ENCODE measurements at regions not wholly inside any gene's neighbourhood (a gene's known extent, or its start where the extent isn't known, plus 50 kb on each side); places are given as distances from the start of the nearest gene placed in this dataset.

DNA sequence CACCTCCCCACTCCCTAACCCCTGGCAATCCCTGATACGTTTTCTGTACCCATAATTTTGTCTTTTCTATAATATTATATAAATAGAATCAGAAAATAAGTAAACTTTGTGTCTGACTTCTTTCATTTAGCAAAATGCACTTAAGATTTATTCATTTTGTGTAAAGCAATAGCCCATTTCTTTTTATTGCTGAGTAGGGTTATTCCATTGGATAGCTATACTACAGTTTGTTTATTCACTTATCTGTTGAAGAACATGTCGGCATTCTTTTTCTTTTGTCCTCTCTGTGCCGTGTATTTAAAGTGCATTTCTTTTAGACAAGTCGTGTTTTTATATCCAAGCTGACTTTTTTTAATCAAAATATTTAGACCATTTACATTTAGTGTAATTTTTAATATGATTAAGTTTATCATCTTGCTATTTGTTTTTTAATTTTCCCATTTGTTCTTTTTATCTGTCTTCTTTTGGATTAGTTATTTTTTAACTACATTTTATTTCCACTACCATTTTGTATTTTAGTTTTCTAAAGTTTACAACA is 176.4 kb upstream of the TSHZ3 start:
- Histone ChIP-seq H3K27ac (ENCODE audit: low read depth in 2 of 2, low read length in 2 of 2) (no peak overlapping the region), H3K4me1 (ENCODE audit: control insufficient read depth in 2 of 2, insufficient read depth in 2 of 2, low read length in 2 of 2) (no peaks in the 10 kb centered on the region), H3K36me3 (ENCODE audit: control insufficient read depth in 2 of 2, insufficient read depth in 2 of 2, low read length in 2 of 2) (no peaks in the 10 kb centered on the region), H3K27me3 (ENCODE audit: control insufficient read depth in 2 of 2, insufficient read depth in 2 of 2, low read length in 2 of 2) (no peaks in the 10 kb centered on the region), H3K9me3 (ENCODE audit: control insufficient read depth in 2 of 2, low read length in 2 of 2) (peaks cover 0 to 4% of the 10 kb centered on the region in 2 donors), H3K4me3 (ENCODE audit: low read length in 2 of 2) (no peak overlapping the region), H3K9ac (ENCODE audit: low read depth in 1 of 2, low read length in 2 of 2) (no peak overlapping the region)

DNA sequence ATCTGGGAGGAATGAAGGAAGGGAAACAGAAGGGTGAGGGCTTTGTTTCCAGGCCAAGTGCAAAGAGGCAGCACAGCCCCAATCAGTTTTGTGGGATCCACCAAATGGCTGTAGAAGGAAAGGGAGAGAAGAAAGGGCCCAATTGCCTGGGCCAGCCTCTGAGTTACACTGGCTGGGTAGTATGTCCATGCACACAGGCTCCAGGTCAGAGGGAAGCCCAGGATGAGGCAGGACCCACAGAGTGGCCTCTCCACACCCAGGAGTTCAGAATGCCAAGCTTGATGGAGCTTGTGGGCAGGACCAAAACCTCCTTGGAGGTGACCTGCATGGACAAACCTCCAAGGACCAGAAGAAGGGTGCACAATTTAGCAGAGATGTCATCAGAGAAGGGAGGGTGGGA is 178.2 kb upstream of the TSHZ3 start:
- Histone ChIP-seq H3K36me3 (ENCODE audit: control insufficient read depth in 2 of 2, insufficient read depth in 2 of 2, low read length in 2 of 2) (no peaks in the 10 kb centered on the region), H3K4me1 (ENCODE audit: control insufficient read depth in 2 of 2, insufficient read depth in 2 of 2, low read length in 2 of 2) (no peaks in the 10 kb centered on the region), H3K27ac (ENCODE audit: low read depth in 2 of 2, low read length in 2 of 2) (no peak overlapping the region), H3K9me3 (ENCODE audit: control insufficient read depth in 2 of 2, low read length in 2 of 2) (peaks cover 0 to 4% of the 10 kb centered on the region in 2 donors), H3K9ac (ENCODE audit: low read depth in 1 of 2, low read length in 2 of 2) (no peak overlapping the region), H3K27me3 (ENCODE audit: control insufficient read depth in 2 of 2, insufficient read depth in 2 of 2, low read length in 2 of 2) (no peaks in the 10 kb centered on the region), H3K4me3 (ENCODE audit: low read length in 2 of 2) (no peak overlapping the region)

DNA sequence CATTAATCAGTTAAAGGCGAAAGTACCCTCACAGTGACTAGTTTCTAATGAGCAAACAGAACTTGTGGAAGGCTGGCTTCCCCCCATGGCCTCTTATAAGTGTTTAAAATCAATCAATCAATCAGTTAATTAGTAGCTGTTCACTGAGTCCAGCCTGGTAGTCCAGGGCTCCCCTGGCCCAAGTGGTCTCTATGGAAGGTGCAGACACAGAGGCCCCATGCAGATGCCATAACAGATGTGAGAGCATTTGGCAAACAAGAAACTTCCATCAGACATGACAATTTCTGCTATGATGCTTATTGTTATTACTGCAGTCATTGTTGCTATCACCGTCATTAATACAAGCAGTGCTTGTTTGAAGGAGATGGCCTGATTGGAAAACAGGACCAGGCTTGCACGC is 179.0 kb upstream of the TSHZ3 start:
- Histone ChIP-seq H3K27ac (ENCODE audit: low read depth in 2 of 2, low read length in 2 of 2) (no peak overlapping the region), H3K36me3 (ENCODE audit: control insufficient read depth in 2 of 2, insufficient read depth in 2 of 2, low read length in 2 of 2) (no peaks in the 10 kb centered on the region), H3K9ac (ENCODE audit: low read depth in 1 of 2, low read length in 2 of 2) (no peak overlapping the region), H3K4me1 (ENCODE audit: control insufficient read depth in 2 of 2, insufficient read depth in 2 of 2, low read length in 2 of 2) (no peaks in the 10 kb centered on the region), H3K27me3 (ENCODE audit: control insufficient read depth in 2 of 2, insufficient read depth in 2 of 2, low read length in 2 of 2) (no peaks in the 10 kb centered on the region), H3K9me3 (ENCODE audit: control insufficient read depth in 2 of 2, low read length in 2 of 2) (peaks cover 0 to 4% of the 10 kb centered on the region in 2 donors), H3K4me3 (ENCODE audit: low read length in 2 of 2) (no peak overlapping the region)

DNA sequence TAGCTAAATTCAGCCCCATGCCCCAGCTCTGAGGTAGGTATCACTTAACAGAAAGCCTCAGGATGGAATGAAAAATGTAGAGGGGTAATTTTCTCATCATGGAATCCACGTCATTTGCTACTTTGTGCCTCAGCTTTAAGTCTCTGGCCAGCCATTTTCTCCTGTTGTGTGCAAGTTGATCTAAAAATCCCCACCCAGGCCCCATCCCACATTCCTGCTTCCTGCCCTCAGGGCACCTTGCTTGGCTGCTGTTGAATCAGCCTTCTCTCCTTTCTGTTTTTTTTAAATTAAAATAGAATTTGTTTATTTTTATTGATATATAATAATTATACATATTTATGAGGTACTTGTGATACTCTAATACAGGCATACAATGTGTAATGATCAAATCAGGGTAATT is 179.9 kb upstream of the TSHZ3 start:
- H3K4me3 ChIP-seq (ENCODE audit: low read length in 2 of 2), result no peak overlapping the region
- no peaks in the 10 kb centered on the region for H3K4me1 ChIP-seq (ENCODE audit: control insufficient read depth in 2 of 2, insufficient read depth in 2 of 2, low read length in 2 of 2)
- peaks cover 0 to 4% of the 10 kb centered on the region in 2 donors for H3K9me3 ChIP-seq (ENCODE audit: control insufficient read depth in 2 of 2, low read length in 2 of 2)
- no peaks in the 10 kb centered on the region for H3K27me3 ChIP-seq (ENCODE audit: control insufficient read depth in 2 of 2, insufficient read depth in 2 of 2, low read length in 2 of 2)
- no peak overlapping the region for H3K27ac ChIP-seq (ENCODE audit: low read depth in 2 of 2, low read length in 2 of 2)
- H3K9ac ChIP-seq (ENCODE audit: low read depth in 1 of 2, low read length in 2 of 2), result no peak overlapping the region
- no peaks in the 10 kb centered on the region for H3K36me3 ChIP-seq (ENCODE audit: control insufficient read depth in 2 of 2, insufficient read depth in 2 of 2, low read length in 2 of 2)

DNA sequence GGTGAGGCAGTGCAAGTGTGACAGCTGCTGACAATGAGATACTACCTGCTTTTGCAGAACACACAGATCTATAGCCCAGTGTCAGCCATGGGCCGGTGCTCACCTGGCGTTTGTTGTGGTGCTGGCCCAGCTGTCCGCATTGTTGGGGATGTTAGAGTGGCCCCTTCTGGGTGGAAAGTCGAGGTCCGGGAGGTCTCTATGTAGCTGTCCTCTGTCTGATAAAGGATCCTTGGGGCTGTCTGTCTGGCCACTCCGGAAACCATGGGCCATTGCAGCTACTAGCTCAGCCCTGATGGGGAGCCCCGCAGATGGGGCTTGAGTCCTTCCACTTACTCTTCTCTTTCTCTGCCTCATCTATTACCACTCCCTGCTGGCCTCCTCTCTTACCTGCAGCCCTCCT is 181.5 kb upstream of the TSHZ3 start:
- Histone ChIP-seq H3K27ac (ENCODE audit: low read depth in 2 of 2, low read length in 2 of 2) (no peak overlapping the region), H3K9me3 (ENCODE audit: control insufficient read depth in 2 of 2, low read length in 2 of 2) (peaks cover 0 to 4% of the 10 kb centered on the region in 2 donors), H3K4me3 (ENCODE audit: low read length in 2 of 2) (no peak overlapping the region), H3K27me3 (ENCODE audit: control insufficient read depth in 2 of 2, insufficient read depth in 2 of 2, low read length in 2 of 2) (no peaks in the 10 kb centered on the region), H3K4me1 (ENCODE audit: control insufficient read depth in 2 of 2, insufficient read depth in 2 of 2, low read length in 2 of 2) (no peaks in the 10 kb centered on the region), H3K9ac (ENCODE audit: low read depth in 1 of 2, low read length in 2 of 2) (no peak overlapping the region), H3K36me3 (ENCODE audit: control insufficient read depth in 2 of 2, insufficient read depth in 2 of 2, low read length in 2 of 2) (no peaks in the 10 kb centered on the region)

DNA sequence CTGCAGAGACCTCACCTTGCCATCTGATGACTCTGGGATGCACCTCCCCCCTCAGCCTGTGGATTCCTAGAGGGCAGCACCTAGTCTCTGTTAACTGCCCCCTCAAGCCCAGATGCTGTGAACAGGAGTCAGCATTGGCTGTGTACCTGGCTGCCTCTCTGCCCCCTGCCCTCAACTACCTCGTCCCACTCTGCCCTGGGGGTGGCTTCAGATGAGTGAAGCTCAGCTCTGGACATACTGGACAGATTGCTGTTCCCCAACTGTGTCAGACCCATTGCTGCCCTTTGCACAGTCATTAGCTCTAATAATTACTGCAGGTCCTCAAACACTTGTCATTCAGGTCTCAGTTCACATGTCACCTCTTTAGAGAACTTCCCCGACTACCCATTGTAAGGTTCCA is 182.1 kb upstream of the TSHZ3 start:
- Histone ChIP-seq H3K27me3 (ENCODE audit: control insufficient read depth in 2 of 2, insufficient read depth in 2 of 2, low read length in 2 of 2) (no peaks in the 10 kb centered on the region), H3K4me1 (ENCODE audit: control insufficient read depth in 2 of 2, insufficient read depth in 2 of 2, low read length in 2 of 2) (no peaks in the 10 kb centered on the region), H3K27ac (ENCODE audit: low read depth in 2 of 2, low read length in 2 of 2) (no peak overlapping the region), H3K4me3 (ENCODE audit: low read length in 2 of 2) (no peak overlapping the region), H3K36me3 (ENCODE audit: control insufficient read depth in 2 of 2, insufficient read depth in 2 of 2, low read length in 2 of 2) (no peaks in the 10 kb centered on the region), H3K9me3 (ENCODE audit: control insufficient read depth in 2 of 2, low read length in 2 of 2) (peaks cover 0 to 3% of the 10 kb centered on the region in 2 donors), H3K9ac (ENCODE audit: low read depth in 1 of 2, low read length in 2 of 2) (no peak overlapping the region)

DNA sequence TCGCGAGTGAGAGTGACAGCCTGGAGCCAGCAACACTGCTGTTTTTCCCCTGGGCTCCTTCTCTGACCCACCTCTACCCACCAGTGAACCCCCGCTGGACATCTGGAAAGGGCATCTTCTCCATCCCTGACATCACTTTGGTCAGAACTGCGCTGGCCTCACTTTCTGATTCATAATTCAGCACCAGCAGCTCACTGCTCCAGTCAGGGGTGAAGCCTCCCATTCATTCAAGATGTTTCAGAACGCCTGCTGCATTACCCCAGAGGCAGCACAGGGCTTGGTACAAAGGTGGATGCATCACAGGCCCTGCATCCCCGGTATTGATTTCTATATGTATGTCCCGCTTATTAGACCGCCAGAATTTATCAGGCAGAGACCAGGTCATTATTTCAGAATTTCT is 182.8 kb upstream of the TSHZ3 start:
- H3K4me3 ChIP-seq (ENCODE audit: low read length in 2 of 2), result no peak overlapping the region

DNA sequence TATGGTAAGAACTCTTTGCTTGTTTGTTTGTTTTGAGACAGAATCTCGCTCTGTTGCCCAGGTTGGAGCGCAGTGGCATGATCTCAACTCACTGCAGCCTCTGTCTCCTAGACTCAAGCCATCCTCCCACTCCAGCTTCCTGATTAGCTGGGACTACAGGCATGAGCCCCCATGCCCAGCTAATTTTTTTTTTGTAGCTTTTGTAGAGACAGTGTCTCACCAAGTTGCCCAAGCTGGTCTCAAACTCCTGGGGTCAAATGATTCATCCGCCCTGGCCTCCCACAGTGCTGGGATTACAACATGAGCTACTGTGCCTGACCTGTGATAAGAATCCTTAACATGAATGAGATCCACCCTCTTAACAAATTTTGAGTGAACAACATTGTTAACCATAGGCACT is 183.9 kb upstream of the TSHZ3 start:
- no peaks in the 10 kb centered on the region for H3K9me3 ChIP-seq (ENCODE audit: control insufficient read depth in 2 of 2, low read length in 2 of 2)
- H3K27ac ChIP-seq (ENCODE audit: low read depth in 2 of 2, low read length in 2 of 2), result no peak overlapping the region
- H3K4me3 ChIP-seq (ENCODE audit: low read length in 2 of 2), result no peak overlapping the region
- no peaks in the 10 kb centered on the region for H3K36me3 ChIP-seq (ENCODE audit: control insufficient read depth in 2 of 2, insufficient read depth in 2 of 2, low read length in 2 of 2)
- H3K9ac ChIP-seq (ENCODE audit: low read depth in 1 of 2, low read length in 2 of 2), result no peak overlapping the region
- H3K4me1 ChIP-seq (ENCODE audit: control insufficient read depth in 2 of 2, insufficient read depth in 2 of 2, low read length in 2 of 2), result no peaks in the 10 kb centered on the region
- no peaks in the 10 kb centered on the region for H3K27me3 ChIP-seq (ENCODE audit: control insufficient read depth in 2 of 2, insufficient read depth in 2 of 2, low read length in 2 of 2)

More for the DNA sequence above, 182.8 kb upstream of the TSHZ3 start:
- no peaks in the 10 kb centered on the region for H3K27me3 ChIP-seq (ENCODE audit: control insufficient read depth in 2 of 2, insufficient read depth in 2 of 2, low read length in 2 of 2)
- peaks cover 0 to 2% of the 10 kb centered on the region in 2 donors for H3K9me3 ChIP-seq (ENCODE audit: control insufficient read depth in 2 of 2, low read length in 2 of 2)
- H3K4me1 ChIP-seq (ENCODE audit: control insufficient read depth in 2 of 2, insufficient read depth in 2 of 2, low read length in 2 of 2), result no peaks in the 10 kb centered on the region
- no peaks in the 10 kb centered on the region for H3K36me3 ChIP-seq (ENCODE audit: control insufficient read depth in 2 of 2, insufficient read depth in 2 of 2, low read length in 2 of 2)
- H3K9ac ChIP-seq (ENCODE audit: low read depth in 1 of 2, low read length in 2 of 2), result no peak overlapping the region
- no peak overlapping the region for H3K27ac ChIP-seq (ENCODE audit: low read depth in 2 of 2, low read length in 2 of 2)

DNA sequence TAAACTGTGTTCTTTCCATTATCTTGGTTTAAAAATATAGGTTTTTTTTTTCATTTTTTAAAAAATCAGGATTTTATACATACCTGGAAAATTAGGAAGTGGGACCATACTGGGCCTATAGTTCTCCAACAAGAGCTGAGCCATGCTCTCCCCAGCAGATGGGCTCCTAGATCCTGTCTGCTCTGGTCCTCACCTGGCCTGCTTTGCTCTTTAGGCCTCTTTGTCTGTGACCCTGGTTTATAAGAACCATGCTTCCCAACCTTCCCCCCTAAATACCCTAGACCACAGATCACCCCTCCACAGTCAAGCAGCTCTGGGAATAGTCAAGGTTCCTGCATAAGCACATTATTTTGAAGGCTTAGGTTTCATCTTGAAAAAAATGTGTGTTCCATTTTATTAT is 185.0 kb upstream of the TSHZ3 start:
- Histone ChIP-seq H3K9me3 (ENCODE audit: control insufficient read depth in 2 of 2, low read length in 2 of 2) (no peaks in the 10 kb centered on the region), H3K4me3 (ENCODE audit: low read length in 2 of 2) (no peak overlapping the region), H3K4me1 (ENCODE audit: control insufficient read depth in 2 of 2, insufficient read depth in 2 of 2, low read length in 2 of 2) (no peaks in the 10 kb centered on the region), H3K9ac (ENCODE audit: low read depth in 1 of 2, low read length in 2 of 2) (no peak overlapping the region), H3K27me3 (ENCODE audit: control insufficient read depth in 2 of 2, insufficient read depth in 2 of 2, low read length in 2 of 2) (no peaks in the 10 kb centered on the region), H3K36me3 (ENCODE audit: control insufficient read depth in 2 of 2, insufficient read depth in 2 of 2, low read length in 2 of 2) (no peaks in the 10 kb centered on the region), H3K27ac (ENCODE audit: low read depth in 2 of 2, low read length in 2 of 2) (no peak overlapping the region)

DNA sequence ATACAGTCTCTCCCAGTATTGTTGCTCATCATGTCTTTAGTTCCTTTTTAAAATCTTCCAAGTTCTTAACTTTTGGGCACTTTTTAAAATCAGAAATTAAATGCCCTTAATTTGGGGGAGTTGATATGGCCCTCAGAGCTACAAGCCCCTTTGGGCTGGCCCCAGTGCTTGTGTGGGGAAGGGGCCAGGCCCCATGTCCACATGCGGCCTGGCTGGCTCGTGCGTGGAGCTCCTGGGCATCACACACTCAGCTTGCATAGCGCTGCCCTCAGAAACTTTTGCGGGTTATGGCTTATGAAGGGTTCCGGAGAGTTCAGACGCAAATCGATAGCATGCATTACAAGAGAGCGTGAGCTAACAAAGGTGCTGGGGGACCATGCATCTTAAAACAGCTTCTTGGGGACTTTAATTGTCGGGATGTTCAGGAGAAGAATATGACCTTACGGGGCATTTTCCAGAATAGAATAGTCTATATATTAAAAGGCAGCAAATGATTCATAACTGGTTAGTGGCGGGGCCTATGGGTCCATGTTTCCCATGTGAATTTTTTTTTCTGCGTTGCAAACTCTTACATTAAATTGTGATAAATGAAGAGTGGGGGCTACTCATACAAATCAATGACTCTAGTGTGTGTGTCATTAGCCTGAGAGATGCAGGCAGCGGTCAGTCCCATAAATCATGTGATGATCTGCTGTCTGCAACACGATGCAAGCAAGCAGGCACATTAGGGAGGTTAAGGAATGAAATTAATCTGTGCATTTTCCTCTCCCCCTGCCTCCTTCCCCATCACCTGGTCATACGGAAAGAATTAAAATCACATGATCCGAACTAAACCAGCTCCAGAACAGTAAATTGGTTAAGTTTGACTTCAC is 185.8 kb upstream of the TSHZ3 start:
- Histone ChIP-seq H3K9me3 (ENCODE audit: control insufficient read depth in 2 of 2, low read length in 2 of 2) (no peaks in the 10 kb centered on the region), H3K36me3 (ENCODE audit: control insufficient read depth in 2 of 2, insufficient read depth in 2 of 2, low read length in 2 of 2) (no peaks in the 10 kb centered on the region), H3K4me3 (ENCODE audit: low read length in 2 of 2) (no peak overlapping the region), H3K9ac (ENCODE audit: low read depth in 1 of 2, low read length in 2 of 2) (no peak overlapping the region), H3K4me1 (ENCODE audit: control insufficient read depth in 2 of 2, insufficient read depth in 2 of 2, low read length in 2 of 2) (no peaks in the 10 kb centered on the region), H3K27ac (ENCODE audit: low read depth in 2 of 2, low read length in 2 of 2) (no peak overlapping the region), H3K27me3 (ENCODE audit: control insufficient read depth in 2 of 2, insufficient read depth in 2 of 2, low read length in 2 of 2) (no peaks in the 10 kb centered on the region)
